Activated B cell treated with CpG ODN at 0.5 μM for 24 hours (primary cell): ENCODE measurements at regions not wholly inside any gene's neighbourhood (a gene's known extent, or its start where the extent isn't known, plus 50 kb on each side); places are given as distances from the start of the nearest gene placed in this dataset.

Source experiments
- ATAC-seq: fragments of 200-7000 bp; cut with Tn5 transposase; one replicate; pipeline ENCODE4 v1.10.0; 2021; ENCODE audit warnings: low read depth, mild to moderate bottlenecking, moderate library complexity
- CTCF ChIA-PET: fragments of 350-600 bp; sonication (Branson Sonifier 250); formaldehyde crosslinking; loops from one replicate; lab custom pipeline; 2021; ENCODE audit warnings: antibody characterized with exemption; lab: Charles Lee
- POLR2A ChIA-PET: fragments of 350-600 bp; sonication (Branson Sonifier 250); formaldehyde crosslinking; loops from one replicate; lab custom pipeline; 2021; ENCODE audit warnings: antibody characterized with exemption; lab: Charles Lee
- DNase-seq: peaks from one replicate; pipeline ENCODE4 v3.0.0; 2022
- H3K27ac Mint-ChIP-seq: one replicate; pipeline ENCODE4 v1.8.0; 2020; ENCODE audit warnings: mixed read lengths
- H3K27me3 Mint-ChIP-seq: one replicate; pipeline ENCODE4 v1.8.0; 2021; ENCODE audit warnings: mixed read lengths
- H3K36me3 Mint-ChIP-seq: one replicate; pipeline ENCODE4 v1.8.0; 2021; ENCODE audit warnings: low read depth, mixed read lengths
- H3K4me1 Mint-ChIP-seq: one replicate; pipeline ENCODE4 v1.8.0; 2021; ENCODE audit warnings: mixed read lengths
- H3K4me3 Mint-ChIP-seq: one replicate; pipeline ENCODE4 v1.8.0; 2020; ENCODE audit warnings: mild to moderate bottlenecking, mixed read lengths
- H3K9me3 Mint-ChIP-seq: one replicate; pipeline ENCODE4 v1.8.0; 2020; ENCODE audit warnings: mixed read lengths
- intact Hi-C: fragments of 100-400 bp; cut with micrococcal nuclease; formaldehyde crosslinking; loops from one replicate; pipeline ENCODE4 v1.15.1; 2024
- TF ChIP-seq, protein P1 (sequence below): fragments of 200-600 bp; IDR thresholded peaks from one replicate; pipeline ENCODE4 v1.8.0; 2022; ENCODE audit warnings: antibody characterized with exemption, mild to moderate bottlenecking

DNA sequence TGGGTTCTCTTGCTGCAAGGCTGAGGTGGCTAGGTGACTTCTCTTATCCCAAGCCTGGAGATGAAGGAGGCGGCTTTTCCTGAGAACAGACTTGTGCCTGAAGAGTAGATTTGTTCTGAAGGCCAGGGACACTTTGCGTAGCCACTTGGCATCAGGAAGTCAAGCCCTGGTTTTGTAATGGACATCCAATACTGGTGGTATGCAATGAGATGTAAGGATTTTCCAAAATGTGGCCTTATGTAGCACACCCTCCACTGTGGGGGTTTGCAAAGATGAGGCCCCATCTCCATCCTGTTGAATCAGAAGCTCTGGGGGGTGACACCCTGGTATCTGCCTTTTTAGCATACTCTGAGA, 124.5 kb upstream of the IPO9 start:
- ChIA-PET POLR2A (no interaction called here), CTCF (interaction anchor here (0.6 to 3.3 kb wide), 4 partner anchors 12 to 145 kb away, joined by 3 to 16 read pairs (median 5); no protein-coding TSS in a partner anchor)
- ATAC-seq: no peak
- Mint-ChIP-seq H3K4me1 (no peaks in the 10 kb centered on the region), H3K36me3 (no peaks in the 10 kb centered on the region), H3K27ac (no peak overlapping the region), H3K4me3 (no peak overlapping the region), H3K27me3 (peaks cover 7% of the 10 kb centered on the region), H3K9me3 (peaks cover 5% of the 10 kb centered on the region)
- TF ChIP-seq, protein P1, sequence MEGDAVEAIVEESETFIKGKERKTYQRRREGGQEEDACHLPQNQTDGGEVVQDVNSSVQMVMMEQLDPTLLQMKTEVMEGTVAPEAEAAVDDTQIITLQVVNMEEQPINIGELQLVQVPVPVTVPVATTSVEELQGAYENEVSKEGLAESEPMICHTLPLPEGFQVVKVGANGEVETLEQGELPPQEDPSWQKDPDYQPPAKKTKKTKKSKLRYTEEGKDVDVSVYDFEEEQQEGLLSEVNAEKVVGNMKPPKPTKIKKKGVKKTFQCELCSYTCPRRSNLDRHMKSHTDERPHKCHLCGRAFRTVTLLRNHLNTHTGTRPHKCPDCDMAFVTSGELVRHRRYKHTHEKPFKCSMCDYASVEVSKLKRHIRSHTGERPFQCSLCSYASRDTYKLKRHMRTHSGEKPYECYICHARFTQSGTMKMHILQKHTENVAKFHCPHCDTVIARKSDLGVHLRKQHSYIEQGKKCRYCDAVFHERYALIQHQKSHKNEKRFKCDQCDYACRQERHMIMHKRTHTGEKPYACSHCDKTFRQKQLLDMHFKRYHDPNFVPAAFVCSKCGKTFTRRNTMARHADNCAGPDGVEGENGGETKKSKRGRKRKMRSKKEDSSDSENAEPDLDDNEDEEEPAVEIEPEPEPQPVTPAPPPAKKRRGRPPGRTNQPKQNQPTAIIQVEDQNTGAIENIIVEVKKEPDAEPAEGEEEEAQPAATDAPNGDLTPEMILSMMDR: no peak
- DNase-seq: no peak
- intact Hi-C loops: loop anchor here (1.0 to 10.0 kb wide), 4 partner anchors 145 to 260 kb away; no protein-coding TSS in a partner anchor

DNA sequence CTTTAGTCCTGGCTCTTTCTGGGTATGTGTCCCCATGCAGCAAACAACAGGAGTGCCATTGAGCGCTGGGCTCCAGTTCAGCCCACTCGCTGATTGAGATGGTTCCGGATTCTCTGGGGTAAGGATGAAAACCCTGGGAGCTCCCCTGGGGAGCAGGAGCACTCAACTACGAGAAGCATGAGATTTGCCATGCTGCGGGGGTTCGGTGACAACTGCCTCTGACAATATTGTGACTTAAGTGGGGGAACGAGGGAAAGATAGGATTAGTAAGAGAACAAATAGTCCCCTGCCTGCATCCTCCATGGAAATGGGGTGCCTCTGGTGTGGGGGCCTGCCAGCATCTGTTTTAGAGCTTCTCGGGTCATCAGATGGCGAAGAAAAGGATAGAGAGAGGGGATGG, 123.6 kb upstream of the IPO9 start:
- DNase-seq: no peak
- ChIA-PET CTCF (interaction anchor here (9.7 kb wide), 1 partner anchor 86 kb away, joined by 189 read pairs; no protein-coding TSS in a partner anchor), POLR2A (no interaction called here)
- no peak overlapping the region for H3K4me3 Mint-ChIP-seq
- intact Hi-C loops: loop anchor here (10.0 kb wide), 1 partner anchor 261 kb away; no protein-coding TSS in a partner anchor
- H3K36me3 Mint-ChIP-seq: no peaks in the 10 kb centered on the region
- TF ChIP-seq, protein P1: no peak
- ATAC-seq: no peak
- H3K27me3 Mint-ChIP-seq: peaks cover 7% of the 10 kb centered on the region
- no peaks in the 10 kb centered on the region for H3K4me1 Mint-ChIP-seq
- H3K27ac Mint-ChIP-seq: no peak overlapping the region
- H3K9me3 Mint-ChIP-seq: peaks cover 5% of the 10 kb centered on the region

DNA sequence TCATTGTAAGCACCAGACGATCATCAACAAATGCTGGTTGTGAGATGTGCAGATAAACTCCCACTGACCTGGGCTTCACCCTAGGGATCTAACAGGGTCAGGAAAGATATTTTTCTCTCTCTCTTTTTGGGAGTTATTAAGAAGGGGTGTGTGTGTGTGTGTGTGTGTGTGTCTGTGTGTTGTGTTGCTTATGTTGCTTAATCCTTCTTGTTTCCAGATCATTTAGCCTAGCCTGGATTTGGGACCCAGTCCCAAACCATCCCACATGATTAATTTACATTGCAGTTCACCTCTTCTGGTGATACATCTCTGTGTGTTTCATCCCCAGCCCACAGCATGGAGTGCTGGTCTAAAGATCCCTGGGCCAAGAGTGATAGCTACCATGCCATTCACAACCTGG, 122.8 kb upstream of the IPO9 start:
- intact Hi-C loops: loop anchor here (10.0 kb wide), 1 partner anchor 261 kb away; no protein-coding TSS in a partner anchor
- Mint-ChIP-seq H3K36me3 (no peaks in the 10 kb centered on the region), H3K4me3 (no peak overlapping the region), H3K4me1 (no peaks in the 10 kb centered on the region), H3K27ac (no peak overlapping the region), H3K9me3 (peaks cover 5% of the 10 kb centered on the region), H3K27me3 (peaks cover 7% of the 10 kb centered on the region)
- DNase-seq: no peak
- TF ChIP-seq, protein P1: no peak
- ChIA-PET CTCF (interaction anchor here (9.7 kb wide), 1 partner anchor 85 kb away, joined by 189 read pairs; no protein-coding TSS in a partner anchor), POLR2A (no interaction called here)
- no peak for ATAC-seq

DNA sequence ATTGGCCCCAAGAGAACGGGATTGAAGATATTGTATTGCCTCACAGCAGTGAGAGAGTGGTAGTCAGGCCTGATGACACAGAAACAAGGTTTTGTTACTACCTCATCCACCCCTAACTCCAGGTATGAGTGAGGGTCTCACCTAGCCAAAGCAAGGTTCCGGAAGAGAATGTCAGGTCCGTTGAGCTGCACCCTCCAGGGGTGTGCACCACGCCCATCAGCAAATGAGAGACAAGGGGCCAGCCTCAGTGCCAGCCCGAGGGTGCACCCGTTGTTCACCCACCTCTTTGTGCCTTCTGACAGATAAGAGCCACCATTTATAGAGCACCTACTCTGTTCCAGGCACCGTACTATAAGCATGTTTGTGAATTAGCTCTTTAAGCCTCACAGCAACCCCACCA, 121.9 kb upstream of the IPO9 start:
- POLR2A ChIA-PET: no interaction called here
- H3K27ac Mint-ChIP-seq: no peak overlapping the region
- CTCF ChIA-PET: interaction anchor here (1.7 to 9.7 kb wide), 2 partner anchors 84 to 148 kb away, joined by 5 to 189 read pairs; no protein-coding TSS in a partner anchor
- DNase-seq (no peak), ATAC-seq (no peak)
- no peak overlapping the region for H3K4me3 Mint-ChIP-seq
- intact Hi-C loops: loop anchor here (10.0 kb wide), 1 partner anchor 262 kb away; no protein-coding TSS in a partner anchor
- no peaks in the 10 kb centered on the region for H3K36me3 Mint-ChIP-seq
- H3K9me3 Mint-ChIP-seq: peaks cover 3% of the 10 kb centered on the region
- H3K4me1 Mint-ChIP-seq: no peaks in the 10 kb centered on the region
- TF ChIP-seq, protein P1: no peak
- peaks cover 7% of the 10 kb centered on the region for H3K27me3 Mint-ChIP-seq

DNA sequence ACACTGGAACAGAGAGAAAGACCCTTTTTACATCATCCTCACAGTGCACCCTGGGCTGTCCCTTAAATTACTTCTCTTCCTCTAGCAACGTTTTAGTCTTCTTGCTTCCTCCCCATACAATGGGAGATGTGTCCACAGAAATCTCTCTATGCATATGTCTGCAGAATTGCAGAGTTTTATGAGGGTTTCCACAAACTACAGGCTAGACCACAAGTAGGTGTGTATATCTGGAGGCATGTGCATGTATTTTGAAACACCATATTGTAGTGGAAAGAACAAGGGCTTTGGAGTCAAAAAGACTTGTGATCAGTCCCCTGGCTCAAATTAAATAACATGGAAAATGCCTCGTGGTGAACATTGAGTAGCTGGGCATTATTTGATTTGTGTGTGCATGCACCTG, 121.3 kb upstream of the IPO9 start:
- Mint-ChIP-seq H3K4me3 (no peak overlapping the region), H3K36me3 (no peaks in the 10 kb centered on the region), H3K27me3 (peaks cover 7% of the 10 kb centered on the region), H3K27ac (no peak overlapping the region), H3K4me1 (no peaks in the 10 kb centered on the region), H3K9me3 (peaks cover under 1% of the 10 kb centered on the region)
- intact Hi-C loops: loop anchor here (10.0 kb wide), 1 partner anchor 263 kb away; no protein-coding TSS in a partner anchor
- TF ChIP-seq, protein P1: no peak
- ATAC-seq (no peak), DNase-seq (no peak)
- ChIA-PET CTCF (interaction anchor here (1.4 to 9.7 kb wide), 3 partner anchors 13 to 148 kb away, joined by 3 to 189 read pairs (median 5); no protein-coding TSS in a partner anchor), POLR2A (interaction anchor here (0.6 kb wide), 1 partner anchor 51 kb away, joined by 4 read pairs; no protein-coding TSS in a partner anchor)
